MM.1S (cell line): ENCODE measurements at regions not wholly inside any gene's neighbourhood (a gene's known extent, or its start where the extent isn't known, plus 50 kb on each side); places are given as distances from the start of the nearest gene placed in this dataset.

Experiments used
- EZH2phosphoT487 ChIP-seq: fragments of 300-600 bp; sonication (generic); IDR thresholded peaks from 2 replicates; pipeline ENCODE4 v1.6.1; 2018; ENCODE audit warnings: antibody characterized with exemption, low read length
- TF ChIP-seq, protein P1 (sequence below): fragments of 300-600 bp; sonication (generic); IDR thresholded peaks from 2 replicates; pipeline ENCODE4 v1.5.1; 2016; ENCODE audit warnings: antibody characterized with exemption, low read length, mixed read lengths

- TF ChIP-seq EZH2phosphoT487, result no peak
- TF ChIP-seq, protein P1, sequence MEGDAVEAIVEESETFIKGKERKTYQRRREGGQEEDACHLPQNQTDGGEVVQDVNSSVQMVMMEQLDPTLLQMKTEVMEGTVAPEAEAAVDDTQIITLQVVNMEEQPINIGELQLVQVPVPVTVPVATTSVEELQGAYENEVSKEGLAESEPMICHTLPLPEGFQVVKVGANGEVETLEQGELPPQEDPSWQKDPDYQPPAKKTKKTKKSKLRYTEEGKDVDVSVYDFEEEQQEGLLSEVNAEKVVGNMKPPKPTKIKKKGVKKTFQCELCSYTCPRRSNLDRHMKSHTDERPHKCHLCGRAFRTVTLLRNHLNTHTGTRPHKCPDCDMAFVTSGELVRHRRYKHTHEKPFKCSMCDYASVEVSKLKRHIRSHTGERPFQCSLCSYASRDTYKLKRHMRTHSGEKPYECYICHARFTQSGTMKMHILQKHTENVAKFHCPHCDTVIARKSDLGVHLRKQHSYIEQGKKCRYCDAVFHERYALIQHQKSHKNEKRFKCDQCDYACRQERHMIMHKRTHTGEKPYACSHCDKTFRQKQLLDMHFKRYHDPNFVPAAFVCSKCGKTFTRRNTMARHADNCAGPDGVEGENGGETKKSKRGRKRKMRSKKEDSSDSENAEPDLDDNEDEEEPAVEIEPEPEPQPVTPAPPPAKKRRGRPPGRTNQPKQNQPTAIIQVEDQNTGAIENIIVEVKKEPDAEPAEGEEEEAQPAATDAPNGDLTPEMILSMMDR, result no peak
Measured at GRCh38 chr3:43923104-43923882, 232.6 kb downstream of the ABHD5 start.
